ENCODE measurements at regions not wholly inside any gene's neighbourhood (a gene's known extent, or its start where the extent isn't known, plus 50 kb on each side); places are given as distances from the start of the nearest gene placed in this dataset.

- no peak for TF ChIP-seq POLR2A (IDR thresholded peaks at IDR 0.05)
- TF ChIP-seq CTCF (IDR thresholded peaks at IDR 0.05): no peak
- TF ChIP-seq EP300 (IDR thresholded peaks at IDR 0.05): no peak
- no peak for TF ChIP-seq POLR2AphosphoS5 (IDR thresholded peaks at IDR 0.05)
Measured at GRCh38 chrX:34072906-34073305, 59.2 kb downstream of the FAM47A start.

All from stomach (tissue), 4 donors.